ENCODE measurements at regions not wholly inside any gene's neighbourhood (a gene's known extent, or its start where the extent isn't known, plus 50 kb on each side); places are given as distances from the start of the nearest gene placed in this dataset.

DNA sequence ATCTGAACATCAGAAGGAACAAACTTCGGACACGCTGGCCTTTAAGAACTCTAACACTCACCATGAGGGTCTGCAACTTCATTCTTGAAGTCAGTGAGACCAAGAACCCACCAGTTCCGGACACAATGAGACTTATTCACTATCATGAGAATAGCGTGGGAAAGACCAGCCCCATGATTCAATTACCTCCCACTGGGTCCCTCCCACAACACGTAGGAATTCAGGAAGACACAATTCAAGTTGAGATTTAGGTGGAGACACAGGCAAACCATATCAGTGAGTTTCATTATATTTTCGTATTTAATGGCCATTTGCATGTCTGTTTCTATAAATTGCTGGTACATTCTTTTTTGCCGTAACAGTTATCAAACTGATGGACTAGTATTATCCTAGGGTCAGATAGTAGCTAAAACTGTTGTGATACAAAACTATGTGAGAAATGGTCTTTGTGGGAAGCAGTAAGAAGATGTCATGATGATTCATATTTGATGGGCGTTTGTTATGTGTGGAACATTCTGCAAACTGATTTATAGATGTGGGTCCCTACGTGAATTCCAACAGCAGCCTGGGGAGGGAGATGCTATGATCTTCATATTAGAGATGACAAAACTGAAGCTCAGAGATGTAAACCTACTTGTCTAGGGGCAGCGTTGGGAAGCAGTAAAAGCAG, 282.4 kb upstream of the TMEM132C start:
- H3K27me3 ChIP-seq (ENCODE audit: control insufficient read depth in 1 of 2, insufficient read depth in 2 of 2, low read length in 2 of 2) = no peaks in the 10 kb centered on the region
- H3K4me1 ChIP-seq (ENCODE audit: control insufficient read depth in 1 of 2, insufficient read depth in 2 of 2, low read length in 2 of 2) = no peaks in the 10 kb centered on the region
- no peak overlapping the region for H3K4me3 ChIP-seq (ENCODE audit: low read depth in 1 of 2, low read length in 2 of 2)
- H3K27ac ChIP-seq (ENCODE audit: low read depth, low read length) = no peak overlapping the region
- H3K36me3 ChIP-seq (ENCODE audit: control insufficient read depth in 1 of 2, insufficient read depth in 2 of 2, low read length in 2 of 2) = no peaks in the 10 kb centered on the region
- H3K9ac ChIP-seq (ENCODE audit: low read depth in 1 of 2, low read length in 2 of 2) = no peak overlapping the region
- H3K9me3 ChIP-seq (ENCODE audit: control insufficient read depth in 1 of 2, low read length in 2 of 2) = peaks cover under 1 to 14% of the 10 kb centered on the region in 2 donors

DNA sequence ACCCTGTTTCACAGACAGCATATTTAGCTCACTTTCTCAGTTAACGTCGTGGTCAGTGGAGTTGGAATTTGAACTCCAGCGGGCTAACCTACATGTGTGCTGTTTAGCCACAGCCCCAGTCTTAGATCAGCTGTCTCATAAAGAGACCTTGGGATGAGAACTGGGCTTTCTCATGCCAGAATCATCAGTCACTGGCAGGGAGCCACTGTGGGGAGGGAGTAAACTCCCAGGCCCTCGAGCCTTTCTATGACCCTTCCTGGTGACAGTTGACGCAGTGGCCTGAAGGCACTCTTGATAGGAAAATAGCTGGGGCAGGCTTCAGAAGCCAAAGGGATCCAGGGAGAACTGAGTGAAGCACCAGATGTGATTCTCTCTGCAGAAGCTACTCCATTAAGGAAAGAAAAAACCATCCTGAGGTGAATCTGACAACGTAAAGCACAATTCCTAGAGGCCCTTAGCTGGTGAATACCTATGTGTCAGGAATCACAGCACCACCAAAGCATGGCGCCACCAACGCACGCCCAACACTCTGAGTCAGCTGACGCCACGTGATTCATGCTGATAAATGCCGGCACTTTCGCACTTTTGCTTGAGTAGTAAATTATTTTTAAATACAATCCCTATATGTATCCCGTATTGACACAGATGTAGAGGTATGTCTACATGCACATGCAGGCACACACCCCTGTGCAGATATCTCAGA, 279.6 kb upstream of the TMEM132C start:
- H3K36me3 ChIP-seq (ENCODE audit: control insufficient read depth in 1 of 2, insufficient read depth in 2 of 2, low read length in 2 of 2) = no peaks in the 10 kb centered on the region
- no peaks in the 10 kb centered on the region for H3K4me1 ChIP-seq (ENCODE audit: control insufficient read depth in 1 of 2, insufficient read depth in 2 of 2, low read length in 2 of 2)
- H3K9ac ChIP-seq (ENCODE audit: low read depth in 1 of 2, low read length in 2 of 2) = no peak overlapping the region
- no peaks in the 10 kb centered on the region for H3K27me3 ChIP-seq (ENCODE audit: control insufficient read depth in 1 of 2, insufficient read depth in 2 of 2, low read length in 2 of 2)
- H3K27ac ChIP-seq (ENCODE audit: low read depth, low read length) = no peak overlapping the region
- H3K4me3 ChIP-seq (ENCODE audit: low read depth in 1 of 2, low read length in 2 of 2) = no peak overlapping the region
- H3K9me3 ChIP-seq (ENCODE audit: control insufficient read depth in 1 of 2, low read length in 2 of 2) = peaks cover 4 to 16% of the 10 kb centered on the region in 2 donors

DNA sequence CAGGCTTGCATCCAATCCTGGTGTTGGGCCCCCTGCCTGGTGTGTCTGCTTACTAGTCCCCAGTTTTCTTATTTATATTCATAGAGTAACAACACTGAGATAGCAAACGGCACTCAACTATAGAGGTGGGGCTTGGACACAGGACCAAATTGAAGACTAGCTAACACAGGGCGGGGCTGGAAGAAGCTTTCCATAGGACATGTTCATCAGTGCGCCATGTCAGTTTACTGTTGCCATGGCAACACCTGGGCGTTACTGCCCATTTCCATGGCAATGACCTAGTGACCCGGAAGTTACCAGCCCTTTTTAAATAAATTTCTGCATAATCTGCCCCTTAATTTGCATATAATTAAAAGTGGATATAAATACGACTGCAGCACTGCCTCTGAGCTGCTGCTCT, 275.5 kb upstream of the TMEM132C start:
- Histone ChIP-seq H3K27ac (ENCODE audit: low read depth, low read length) (no peak overlapping the region), H3K9ac (ENCODE audit: low read depth in 1 of 2, low read length in 2 of 2) (no peak overlapping the region), H3K4me3 (ENCODE audit: low read depth in 1 of 2, low read length in 2 of 2) (no peak overlapping the region), H3K4me1 (ENCODE audit: control insufficient read depth in 1 of 2, insufficient read depth in 2 of 2, low read length in 2 of 2) (no peaks in the 10 kb centered on the region), H3K36me3 (ENCODE audit: control insufficient read depth in 1 of 2, insufficient read depth in 2 of 2, low read length in 2 of 2) (no peaks in the 10 kb centered on the region), H3K9me3 (ENCODE audit: control insufficient read depth in 1 of 2, low read length in 2 of 2) (peaks cover 10 to 12% of the 10 kb centered on the region in 2 donors), H3K27me3 (ENCODE audit: control insufficient read depth in 1 of 2, insufficient read depth in 2 of 2, low read length in 2 of 2) (no peaks in the 10 kb centered on the region)

- H3K36me3 ChIP-seq (ENCODE audit: control insufficient read depth in 1 of 2, insufficient read depth in 2 of 2, low read length in 2 of 2) = no peaks in the 10 kb centered on the region
- H3K4me1 ChIP-seq (ENCODE audit: control insufficient read depth in 1 of 2, insufficient read depth in 2 of 2, low read length in 2 of 2) = no peaks in the 10 kb centered on the region
- H3K4me3 ChIP-seq (ENCODE audit: low read depth in 1 of 2, low read length in 2 of 2) = no peak overlapping the region
- H3K9ac ChIP-seq (ENCODE audit: low read depth in 1 of 2, low read length in 2 of 2) = no peak overlapping the region
- no peak overlapping the region for H3K27ac ChIP-seq (ENCODE audit: low read depth, low read length)
- peaks cover 1 to 2% of the 10 kb centered on the region in 2 donors for H3K9me3 ChIP-seq (ENCODE audit: control insufficient read depth in 1 of 2, low read length in 2 of 2)
- H3K27me3 ChIP-seq (ENCODE audit: control insufficient read depth in 1 of 2, insufficient read depth in 2 of 2, low read length in 2 of 2) = no peaks in the 10 kb centered on the region
Observed at GRCh38 chr12:127998988-127999387, 268.0 kb upstream of the TMEM132C start.

- no peak overlapping the region for H3K9ac ChIP-seq (ENCODE audit: low read depth in 1 of 2, low read length in 2 of 2)
- no peak overlapping the region for H3K4me3 ChIP-seq (ENCODE audit: low read depth in 1 of 2, low read length in 2 of 2)
- no peak overlapping the region for H3K27ac ChIP-seq (ENCODE audit: low read depth, low read length)
- H3K9me3 ChIP-seq (ENCODE audit: control insufficient read depth in 1 of 2, low read length in 2 of 2) = peaks cover 0 to 3% of the 10 kb centered on the region in 2 donors
- no peaks in the 10 kb centered on the region for H3K36me3 ChIP-seq (ENCODE audit: control insufficient read depth in 1 of 2, insufficient read depth in 2 of 2, low read length in 2 of 2)
- H3K4me1 ChIP-seq (ENCODE audit: control insufficient read depth in 1 of 2, insufficient read depth in 2 of 2, low read length in 2 of 2) = no peaks in the 10 kb centered on the region
- no peaks in the 10 kb centered on the region for H3K27me3 ChIP-seq (ENCODE audit: control insufficient read depth in 1 of 2, insufficient read depth in 2 of 2, low read length in 2 of 2)
Observed at GRCh38 chr12:128004383-128004938, 262.5 kb upstream of the TMEM132C start.

- Histone ChIP-seq H3K9me3 (ENCODE audit: control insufficient read depth in 1 of 2, low read length in 2 of 2) (peaks cover 2 to 7% of the 10 kb centered on the region in 2 donors), H3K27me3 (ENCODE audit: control insufficient read depth in 1 of 2, insufficient read depth in 2 of 2, low read length in 2 of 2) (no peaks in the 10 kb centered on the region), H3K9ac (ENCODE audit: low read depth in 1 of 2, low read length in 2 of 2) (no peak overlapping the region), H3K36me3 (ENCODE audit: control insufficient read depth in 1 of 2, insufficient read depth in 2 of 2, low read length in 2 of 2) (no peaks in the 10 kb centered on the region), H3K4me1 (ENCODE audit: control insufficient read depth in 1 of 2, insufficient read depth in 2 of 2, low read length in 2 of 2) (no peaks in the 10 kb centered on the region), H3K27ac (ENCODE audit: low read depth, low read length) (no peak overlapping the region), H3K4me3 (ENCODE audit: low read depth in 1 of 2, low read length in 2 of 2) (no peak overlapping the region)
Observed at GRCh38 chr12:128007250-128007649, 259.7 kb upstream of the TMEM132C start.

- no peak overlapping the region for H3K9ac ChIP-seq (ENCODE audit: low read depth in 1 of 2, low read length in 2 of 2)
- no peaks in the 10 kb centered on the region for H3K36me3 ChIP-seq (ENCODE audit: control insufficient read depth in 1 of 2, insufficient read depth in 2 of 2, low read length in 2 of 2)
- H3K27ac ChIP-seq (ENCODE audit: low read depth, low read length) = no peak overlapping the region
- peaks cover 2 to 7% of the 10 kb centered on the region in 2 donors for H3K9me3 ChIP-seq (ENCODE audit: control insufficient read depth in 1 of 2, low read length in 2 of 2)
- no peaks in the 10 kb centered on the region for H3K27me3 ChIP-seq (ENCODE audit: control insufficient read depth in 1 of 2, insufficient read depth in 2 of 2, low read length in 2 of 2)
- no peaks in the 10 kb centered on the region for H3K4me1 ChIP-seq (ENCODE audit: control insufficient read depth in 1 of 2, insufficient read depth in 2 of 2, low read length in 2 of 2)
- no peak overlapping the region for H3K4me3 ChIP-seq (ENCODE audit: low read depth in 1 of 2, low read length in 2 of 2)
Observed at GRCh38 chr12:128008341-128008740, 258.6 kb upstream of the TMEM132C start.

DNA sequence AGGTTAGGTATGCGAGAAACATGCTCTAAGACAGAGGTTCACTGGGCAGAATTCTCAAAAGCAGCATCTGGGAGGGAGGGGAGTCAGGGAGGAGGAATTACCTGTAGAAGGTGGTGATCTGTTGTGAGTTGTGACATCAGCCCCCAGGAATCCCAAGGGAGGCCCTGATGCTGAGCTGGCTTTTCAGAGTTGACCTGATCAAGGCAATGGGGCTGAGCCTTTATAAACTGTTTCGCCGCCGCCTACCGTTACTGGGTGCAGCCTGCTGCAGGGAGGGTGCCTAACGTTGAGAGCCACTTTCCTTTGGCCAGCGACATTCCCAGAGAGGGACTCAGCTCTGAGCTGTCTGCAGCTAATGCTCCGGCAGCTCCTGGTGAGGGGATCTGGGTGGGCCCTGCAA, 257.9 kb upstream of the TMEM132C start:
- no peak overlapping the region for H3K4me3 ChIP-seq (ENCODE audit: low read depth in 1 of 2, low read length in 2 of 2)
- H3K27me3 ChIP-seq (ENCODE audit: control insufficient read depth in 1 of 2, insufficient read depth in 2 of 2, low read length in 2 of 2) = no peaks in the 10 kb centered on the region
- no peaks in the 10 kb centered on the region for H3K36me3 ChIP-seq (ENCODE audit: control insufficient read depth in 1 of 2, insufficient read depth in 2 of 2, low read length in 2 of 2)

GRCh38 chr12:128012110-128012509, 254.9 kb upstream of the TMEM132C start:
- H3K27me3 ChIP-seq (ENCODE audit: control insufficient read depth in 1 of 2, insufficient read depth in 2 of 2, low read length in 2 of 2) = no peaks in the 10 kb centered on the region
- no peak overlapping the region for H3K9ac ChIP-seq (ENCODE audit: low read depth in 1 of 2, low read length in 2 of 2)
- no peak overlapping the region for H3K27ac ChIP-seq (ENCODE audit: low read depth, low read length)
- H3K36me3 ChIP-seq (ENCODE audit: control insufficient read depth in 1 of 2, insufficient read depth in 2 of 2, low read length in 2 of 2) = no peaks in the 10 kb centered on the region
- no peak overlapping the region for H3K4me3 ChIP-seq (ENCODE audit: low read depth in 1 of 2, low read length in 2 of 2)
- no peaks in the 10 kb centered on the region for H3K4me1 ChIP-seq (ENCODE audit: control insufficient read depth in 1 of 2, insufficient read depth in 2 of 2, low read length in 2 of 2)
- H3K9me3 ChIP-seq (ENCODE audit: control insufficient read depth in 1 of 2, low read length in 2 of 2) = peaks cover 4% of the 10 kb centered on the region in 2 donors

More for the DNA sequence above, 257.9 kb upstream of the TMEM132C start:
- no peak overlapping the region for H3K9ac ChIP-seq (ENCODE audit: low read depth in 1 of 2, low read length in 2 of 2)
- no peak overlapping the region for H3K27ac ChIP-seq (ENCODE audit: low read depth, low read length)
- H3K4me1 ChIP-seq (ENCODE audit: control insufficient read depth in 1 of 2, insufficient read depth in 2 of 2, low read length in 2 of 2) = no peaks in the 10 kb centered on the region
- H3K9me3 ChIP-seq (ENCODE audit: control insufficient read depth in 1 of 2, low read length in 2 of 2) = peaks cover 4 to 7% of the 10 kb centered on the region in 2 donors

GRCh38 chr12:128015276-128015675, 251.7 kb upstream of the TMEM132C start:
- H3K4me1 ChIP-seq (ENCODE audit: control insufficient read depth in 1 of 2, insufficient read depth in 2 of 2, low read length in 2 of 2) = no peaks in the 10 kb centered on the region
- no peaks in the 10 kb centered on the region for H3K36me3 ChIP-seq (ENCODE audit: control insufficient read depth in 1 of 2, insufficient read depth in 2 of 2, low read length in 2 of 2)
- H3K27ac ChIP-seq (ENCODE audit: low read depth, low read length) = no peak overlapping the region
- H3K9ac ChIP-seq (ENCODE audit: low read depth in 1 of 2, low read length in 2 of 2) = no peak overlapping the region
- H3K4me3 ChIP-seq (ENCODE audit: low read depth in 1 of 2, low read length in 2 of 2) = no peak overlapping the region
- H3K9me3 ChIP-seq (ENCODE audit: control insufficient read depth in 1 of 2, low read length in 2 of 2) = peaks cover 3 to 13% of the 10 kb centered on the region in 2 donors
- no peaks in the 10 kb centered on the region for H3K27me3 ChIP-seq (ENCODE audit: control insufficient read depth in 1 of 2, insufficient read depth in 2 of 2, low read length in 2 of 2)
